Loucy (cell line): ENCODE measurements at regions not wholly inside any gene's neighbourhood (a gene's known extent, or its start where the extent isn't known, plus 50 kb on each side); places are given as distances from the start of the nearest gene placed in this dataset.
"Not testable (repeated sequence)": the region's sequence is repeated elsewhere in the genome, so short reads cannot be mapped to it uniquely, and the experiment has no call there.

ENCODE experiments used
- H2AFZ ChIP-seq: fragments of 200-600 bp; sonication (generic); 2 replicates; pipeline ENCODE4 v1.6.0; 2016; ENCODE audit warnings: antibody characterized with exemption, mild to moderate bottlenecking, low read length, moderate library complexity
- H3F3A ChIP-seq: fragments of 200-600 bp; 2 replicates; pipeline ENCODE4 v1.6.0; 2016; ENCODE audit warnings: antibody characterized with exemption, low read depth, mild to moderate bottlenecking
- H3K27me3 ChIP-seq: fragments of 200-600 bp; sonication (generic); 2 replicates; pipeline ENCODE4 v1.6.1; 2014; ENCODE audit warnings: low read length, mild to moderate bottlenecking; ENCODE audit not compliant: insufficient read depth, poor library complexity, severe bottlenecking
- H3K36me3 ChIP-seq: fragments of 200-600 bp; sonication (generic); 2 replicates; pipeline ENCODE4 v1.6.1; 2016; ENCODE audit warnings: low read length; ENCODE audit not compliant: insufficient read depth
- H3K4me1 ChIP-seq: fragments of 200-600 bp; sonication (generic); 2 replicates; pipeline ENCODE4 v1.5.1; 2014; ENCODE audit warnings: low read length, mild to moderate bottlenecking; ENCODE audit not compliant: insufficient read depth, poor library complexity, severe bottlenecking
- H3K4me2 ChIP-seq: fragments of 200-600 bp; sonication (generic); 2 replicates; pipeline ENCODE4 v1.6.0; 2014; ENCODE audit warnings: antibody characterized with exemption, low read length, low read depth, mild to moderate bottlenecking; ENCODE audit not compliant: poor library complexity, severe bottlenecking
- H3K4me3 ChIP-seq: fragments of 200-600 bp; sonication (generic); 2 replicates; pipeline ENCODE4 v1.5.1; 2014; ENCODE audit warnings: low read length, mild to moderate bottlenecking, mixed read lengths; ENCODE audit not compliant: poor library complexity, severe bottlenecking
- H3K79me2 ChIP-seq: fragments of 200-600 bp; sonication (generic); 2 replicates; pipeline ENCODE4 v1.6.1; 2014; ENCODE audit warnings: low read length; ENCODE audit not compliant: insufficient read depth
- H3K9ac ChIP-seq: fragments of 200-600 bp; sonication (generic); 2 replicates; pipeline ENCODE4 v1.6.0; 2014; ENCODE audit warnings: mild to moderate bottlenecking, low read depth, low read length, moderate library complexity; ENCODE audit not compliant: poor library complexity, severe bottlenecking
- H3K9me2 ChIP-seq: fragments of 200-600 bp; sonication (generic); replicated peaks from 2 replicates; pipeline ENCODE4 v1.6.1; 2016; ENCODE audit warnings: low read depth, low read length, mixed read lengths
- H3K9me3 ChIP-seq: fragments of 200-600 bp; sonication (generic); 2 replicates; pipeline ENCODE4 v1.6.1; 2014; ENCODE audit warnings: mild to moderate bottlenecking, antibody characterized with exemption, low read length, low read depth; ENCODE audit not compliant: insufficient read depth
- H4K20me1 ChIP-seq: fragments of 200-600 bp; sonication (generic); 2 replicates; pipeline ENCODE4 v1.6.0; 2014; ENCODE audit warnings: antibody characterized with exemption, low read length, mild to moderate bottlenecking; ENCODE audit not compliant: insufficient read depth, poor library complexity, severe bottlenecking

DNA sequence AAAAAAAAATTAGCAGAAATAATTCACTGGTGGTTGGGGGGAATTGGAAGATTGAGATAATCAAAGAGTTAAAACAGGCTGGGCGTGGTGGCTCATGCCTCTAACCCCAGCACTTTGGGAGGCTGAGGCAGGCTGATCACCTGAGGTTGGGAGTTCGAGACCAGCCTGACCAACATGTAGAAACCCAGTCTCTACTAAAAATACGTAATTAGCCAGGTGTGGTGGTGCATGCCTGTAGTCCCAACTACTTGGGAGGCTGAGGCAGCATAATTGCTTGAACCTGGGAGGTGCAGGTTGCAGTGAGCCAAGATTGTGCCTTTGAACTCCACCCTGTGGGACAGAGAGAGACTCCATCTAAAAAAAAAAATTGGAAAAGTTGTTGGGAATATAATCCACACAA lies 173.2 kb upstream of the TPTE start:
- peaks cover 30% of the 10 kb centered on the region; the same call in 1 of the 2 replicates for H3K9me3 ChIP-seq
- H3K4me2 ChIP-seq, H3K27me3 ChIP-seq, H3K4me3 ChIP-seq, H4K20me1 ChIP-seq, H3K9me2 ChIP-seq, H3K4me1 ChIP-seq, H3K9ac ChIP-seq, H3F3A ChIP-seq, H3K79me2 ChIP-seq, H2AFZ ChIP-seq, H3K36me3 ChIP-seq: not testable (repeated sequence)

DNA sequence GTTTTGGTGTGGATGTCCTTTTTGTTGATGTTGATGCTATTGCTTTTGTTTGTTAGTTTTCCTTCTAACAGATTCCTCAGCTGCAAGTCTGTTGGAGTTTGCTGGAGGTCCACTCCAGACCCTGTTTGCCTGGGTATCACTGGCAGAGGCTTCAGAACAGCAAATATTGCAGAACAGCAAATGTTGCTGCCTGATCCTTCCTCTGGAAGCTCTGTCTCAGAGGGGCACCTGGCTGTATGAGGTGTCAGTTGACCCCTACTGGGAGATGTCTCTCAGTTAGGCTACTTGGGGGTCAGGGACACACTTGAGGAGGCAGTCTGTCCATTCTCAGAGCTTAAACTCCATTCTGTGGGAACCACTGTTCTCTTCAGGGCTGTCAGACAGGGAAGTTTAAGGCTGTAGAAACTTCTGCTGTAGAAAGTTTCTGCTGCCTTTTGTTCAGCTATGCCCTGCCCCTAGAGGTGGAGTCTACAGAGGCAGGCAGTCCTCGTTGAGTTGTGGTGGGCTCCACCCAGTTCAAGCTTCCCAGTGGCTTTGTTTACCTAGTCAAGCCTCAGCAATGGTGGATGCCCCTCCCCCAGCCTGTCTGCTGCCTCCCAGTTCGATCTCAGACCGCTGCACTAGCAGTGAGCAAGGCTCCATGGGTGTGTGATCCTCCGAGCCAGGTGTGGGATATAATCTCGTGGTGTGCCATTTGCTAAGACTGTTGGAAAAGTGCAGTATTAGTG lies 166.4 kb upstream of the TPTE start:
- H2AFZ ChIP-seq, H3K27me3 ChIP-seq, H3K9me2 ChIP-seq, H3K4me1 ChIP-seq, H3K4me2 ChIP-seq, H3K4me3 ChIP-seq, H3K36me3 ChIP-seq, H4K20me1 ChIP-seq, H3K9ac ChIP-seq, H3F3A ChIP-seq, H3K79me2 ChIP-seq, H3K9me3 ChIP-seq: not testable (repeated sequence)

DNA sequence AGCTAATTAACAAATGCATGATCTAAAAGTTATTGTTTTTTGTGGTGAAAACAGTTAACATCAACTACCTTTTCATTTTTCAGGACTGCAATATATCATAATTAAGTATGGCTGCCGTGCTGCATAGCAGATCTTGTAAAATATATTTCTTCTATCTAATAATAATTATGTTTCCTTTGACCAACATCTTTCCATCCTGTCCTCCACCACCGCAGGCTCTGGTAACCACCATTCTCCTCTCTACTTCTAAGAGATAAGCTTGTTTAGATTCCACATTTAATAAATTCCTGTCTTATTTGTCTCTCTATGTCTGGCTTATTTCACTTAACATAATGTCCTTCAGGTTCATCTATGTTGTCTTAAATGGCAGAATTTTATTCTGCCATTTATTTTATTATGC lies 162.3 kb upstream of the TPTE start:
- not testable (repeated sequence) for H3F3A ChIP-seq, H3K4me3 ChIP-seq, H3K9me2 ChIP-seq, H3K4me1 ChIP-seq, H3K79me2 ChIP-seq, H3K9ac ChIP-seq, H3K27me3 ChIP-seq, H4K20me1 ChIP-seq, H3K4me2 ChIP-seq, H2AFZ ChIP-seq, H3K36me3 ChIP-seq
- H3K9me3 ChIP-seq = peaks cover 12% of the 10 kb centered on the region

DNA sequence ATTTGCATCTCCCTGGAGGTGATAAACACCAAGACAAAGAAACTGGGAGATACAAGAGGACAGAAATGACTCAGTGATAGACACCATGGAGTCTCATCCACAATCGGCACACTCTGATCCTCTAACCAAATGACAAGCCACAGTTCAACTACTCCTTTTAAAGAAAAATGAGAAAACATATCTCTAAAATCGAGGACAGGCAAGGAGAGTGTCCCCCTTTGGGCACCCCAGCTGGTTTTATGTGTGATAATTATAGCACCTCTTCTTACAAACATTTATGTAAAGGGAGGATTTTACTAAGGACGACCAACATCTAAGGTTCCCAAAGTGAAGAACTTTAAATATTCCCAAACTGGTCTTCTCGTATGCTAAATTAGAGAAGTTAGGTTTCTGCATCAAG lies 161.5 kb upstream of the TPTE start:
- not testable (repeated sequence) for H3K4me1 ChIP-seq, H3K27me3 ChIP-seq, H3F3A ChIP-seq, H4K20me1 ChIP-seq, H3K9ac ChIP-seq, H3K36me3 ChIP-seq, H3K4me3 ChIP-seq, H3K4me2 ChIP-seq, H3K79me2 ChIP-seq, H3K9me2 ChIP-seq, H2AFZ ChIP-seq
- peaks cover 10% of the 10 kb centered on the region for H3K9me3 ChIP-seq

DNA sequence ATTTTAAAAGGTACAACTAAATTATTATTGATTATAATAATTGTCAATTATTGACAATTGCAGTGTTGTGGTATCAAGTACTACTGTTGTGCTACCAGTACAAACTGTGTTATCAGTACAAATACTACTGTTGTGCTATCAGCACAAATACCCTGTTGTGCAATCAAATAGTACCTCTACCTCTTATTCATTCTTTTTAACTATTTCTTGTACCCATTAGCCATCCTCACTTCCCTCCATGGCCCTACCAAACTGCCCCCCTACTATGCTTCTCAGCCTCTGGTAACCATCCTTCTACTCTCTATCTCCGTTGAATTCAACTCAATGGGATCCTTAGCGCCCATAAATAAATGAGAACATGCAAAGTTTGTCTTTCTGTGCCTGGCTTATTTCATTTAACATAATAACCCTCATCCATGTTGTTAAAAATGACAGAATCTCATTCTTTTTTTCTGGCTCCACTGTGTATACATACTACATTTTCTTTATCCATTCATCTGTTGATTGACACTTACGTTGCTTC lies 160.1 kb upstream of the TPTE start:
- not testable (repeated sequence) for H3K4me3 ChIP-seq, H3K9me3 ChIP-seq, H3K36me3 ChIP-seq, H4K20me1 ChIP-seq, H3K9me2 ChIP-seq, H3F3A ChIP-seq, H3K4me2 ChIP-seq, H2AFZ ChIP-seq, H3K79me2 ChIP-seq, H3K9ac ChIP-seq, H3K27me3 ChIP-seq, H3K4me1 ChIP-seq

DNA sequence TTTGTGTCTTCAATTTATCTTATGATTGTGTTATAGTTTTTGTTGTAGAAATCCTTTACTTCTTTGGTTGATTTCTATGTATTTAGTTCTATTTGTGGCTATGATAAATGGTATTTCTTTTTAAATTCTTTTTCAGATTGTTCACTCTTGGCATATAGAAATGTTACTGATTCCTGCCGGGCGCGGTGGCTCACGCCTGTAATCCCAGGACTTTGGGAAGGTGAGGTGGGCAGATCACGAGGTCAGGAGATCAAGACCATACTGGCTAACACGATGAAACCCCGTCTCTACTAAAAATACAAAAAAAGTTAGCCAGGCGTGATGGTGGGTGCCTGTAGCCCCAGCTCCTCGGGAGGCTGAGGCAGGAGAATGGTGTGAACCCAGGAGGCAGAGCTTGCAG lies 158.6 kb upstream of the TPTE start:
- not testable (repeated sequence) for H4K20me1 ChIP-seq, H3K4me3 ChIP-seq, H3K4me1 ChIP-seq, H3K9ac ChIP-seq, H3K27me3 ChIP-seq, H3K36me3 ChIP-seq, H3K9me3 ChIP-seq, H3K4me2 ChIP-seq, H2AFZ ChIP-seq, H3F3A ChIP-seq, H3K79me2 ChIP-seq, H3K9me2 ChIP-seq

DNA sequence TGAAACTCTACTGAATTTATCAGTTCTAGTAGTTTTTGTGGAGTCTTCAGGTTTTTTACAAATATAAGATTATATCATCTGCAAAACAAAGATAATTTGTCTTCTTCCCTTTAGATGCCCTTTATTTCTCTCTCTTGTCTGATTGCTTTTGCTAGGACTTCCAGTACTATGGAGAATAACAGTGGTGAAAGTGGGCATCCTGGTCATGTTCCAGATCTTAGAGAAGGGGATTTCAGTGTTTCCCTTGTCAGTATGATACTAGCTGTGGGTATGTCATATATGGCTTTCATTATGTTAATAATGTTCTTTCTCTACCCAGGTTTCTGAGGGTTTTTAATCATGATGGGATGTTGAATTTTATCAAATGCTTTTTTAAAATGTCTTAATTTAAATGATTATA lies 158.1 kb upstream of the TPTE start:
- not testable (repeated sequence) for H3K4me2 ChIP-seq, H3K27me3 ChIP-seq, H2AFZ ChIP-seq, H3K9ac ChIP-seq, H3K9me2 ChIP-seq, H3F3A ChIP-seq, H3K79me2 ChIP-seq, H3K4me3 ChIP-seq, H3K36me3 ChIP-seq, H4K20me1 ChIP-seq, H3K4me1 ChIP-seq, H3K9me3 ChIP-seq
